IMR-90 (cell line): ENCODE measurements at regions not wholly inside any gene's neighbourhood (a gene's known extent, or its start where the extent isn't known, plus 50 kb on each side); places are given as distances from the start of the nearest gene placed in this dataset.

ENCODE experiments used
- ATAC-seq: fragments of 200-7000 bp; cut with Tn5 transposase; 2 replicates; pipeline ENCODE4 v1.9.1; 2020; ENCODE audit warnings: low read depth, mild to moderate bottlenecking, moderate library complexity
- BruUV-seq: library from RNA; stranded (reverse); fragments of 400-500 nt; replicated peaks from 2 replicates; lab custom pipeline; 2021; lab: Mats Ljungman, UMichigan
- CTCF ChIA-PET: fragments of 300-600 bp; formaldehyde crosslinking; extraction: SDS; loops from one replicate; lab custom pipeline; 2021; ENCODE audit warnings: antibody characterized with exemption; lab: Yijun Ruan, JAX
- POLR2A ChIA-PET: fragments of 300-600 bp; sonication (Branson Sonifier 250); formaldehyde crosslinking; loops from one replicate; lab custom pipeline; 2022; ENCODE audit warnings: antibody characterized with exemption; ENCODE audit not compliant: unreplicated experiment; lab: Charles Lee
- DNase-seq: peaks from one replicate; pipeline ENCODE4 v3.0.0; 2013
- H2AFZ ChIP-seq: replicated peaks from 2 replicates; pipeline ENCODE3; 2013; ENCODE audit warnings: low read length, mild to moderate bottlenecking; ENCODE audit not compliant: poor library complexity
- H2AK5ac ChIP-seq: 2 replicates; pipeline ENCODE4 v1.6.1; 2013; ENCODE audit warnings: low read depth, low read length, inconsistent platforms
- H2AK9ac ChIP-seq: replicated peaks from 2 replicates; pipeline ENCODE3; 2013; ENCODE audit warnings: mild to moderate bottlenecking, low read depth, low read length, moderate library complexity; ENCODE audit not compliant: poor library complexity
- H2BK120ac ChIP-seq: 2 replicates; pipeline ENCODE4 v1.6.1; 2013; ENCODE audit warnings: low read depth, low read length, inconsistent platforms
- H2BK15ac ChIP-seq: 3 replicates; pipeline ENCODE4 v1.6.1; 2013; ENCODE audit warnings: low read depth, low read length, inconsistent platforms
- H2BK20ac ChIP-seq: 2 replicates; pipeline ENCODE4 v1.6.1; 2013; ENCODE audit warnings: low read depth, mild to moderate bottlenecking, inconsistent platforms, low read length, moderate library complexity
- H2BK5ac ChIP-seq: 2 replicates; pipeline ENCODE4 v1.6.1; 2013; ENCODE audit warnings: mild to moderate bottlenecking, low read depth, low read length, inconsistent platforms; ENCODE audit not compliant: poor library complexity, severe bottlenecking
- H3K14ac ChIP-seq: replicated peaks from 2 replicates; pipeline ENCODE4 v1.6.1; 2013; ENCODE audit warnings: low read depth, low read length, inconsistent platforms
- H3K18ac ChIP-seq: 2 replicates; pipeline ENCODE4 v1.6.1; 2013; ENCODE audit warnings: low read depth, low read length, control low read depth
- H3K23ac ChIP-seq: 2 replicates; pipeline ENCODE4 v1.6.1; 2013; ENCODE audit warnings: low read depth, low read length, inconsistent platforms
- H3K27ac ChIP-seq: 2 replicates; pipeline ENCODE4 v1.5.1; 2013; ENCODE audit warnings: mild to moderate bottlenecking, control low read depth, low read length; ENCODE audit not compliant: insufficient read depth
- H3K27me3 ChIP-seq: 2 replicates; pipeline ENCODE4 v1.6.1; 2013; ENCODE audit warnings: low read length; ENCODE audit not compliant: control insufficient read depth, insufficient read depth
- H3K36me3 ChIP-seq: 2 replicates; pipeline ENCODE4 v1.6.1; 2013; ENCODE audit warnings: low read length, mixed read lengths; ENCODE audit not compliant: control insufficient read depth, insufficient read depth
- H3K4ac ChIP-seq: 2 replicates; pipeline ENCODE4 v1.6.1; 2013; ENCODE audit warnings: low read depth, low read length, inconsistent platforms
- H3K4me1 ChIP-seq: 2 replicates; pipeline ENCODE4 v1.6.1; 2013; ENCODE audit warnings: low read length, mixed read lengths; ENCODE audit not compliant: control insufficient read depth, insufficient read depth
- H3K4me2 ChIP-seq: 2 replicates; pipeline ENCODE4 v1.6.1; 2013; ENCODE audit warnings: low read depth, mild to moderate bottlenecking, control low read depth, low read length, moderate library complexity
- H3K4me3 ChIP-seq: 2 replicates; pipeline ENCODE4 v1.5.1; 2013; ENCODE audit warnings: low read depth, mild to moderate bottlenecking, control low read depth, low read length, moderate library complexity; ENCODE audit not compliant: insufficient read depth
- H3K56ac ChIP-seq: 2 replicates; pipeline ENCODE4 v1.6.1; 2013; ENCODE audit warnings: low read length, inconsistent platforms; ENCODE audit not compliant: insufficient read depth; ENCODE audit errors: extremely low read depth
- H3K79me1 ChIP-seq, 2 experiments: 2 replicates each; pipeline ENCODE4 v1.6.1; 2013; ENCODE audit warnings: low read length in 2 of 2, inconsistent platforms in 1 of 2, low read depth in 1 of 2
- H3K9ac ChIP-seq: 2 replicates; pipeline ENCODE4 v1.6.1; 2013; ENCODE audit warnings: low read depth, low read length, control low read depth
- H3K9me1 ChIP-seq: 2 replicates; pipeline ENCODE4 v1.6.1; 2013; ENCODE audit warnings: low read length, inconsistent platforms; ENCODE audit not compliant: insufficient read depth
- H3K9me3 ChIP-seq: 2 replicates; pipeline ENCODE4 v1.6.1; 2013; ENCODE audit warnings: low read length; ENCODE audit not compliant: control insufficient read depth, insufficient read depth
- H4K20me1 ChIP-seq: 2 replicates; pipeline ENCODE4 v1.6.1; 2013; ENCODE audit warnings: low read length, inconsistent platforms; ENCODE audit not compliant: insufficient read depth
- H4K5ac ChIP-seq: 2 replicates; pipeline ENCODE4 v1.6.1; 2013; ENCODE audit warnings: mild to moderate bottlenecking, low read depth, low read length, control low read depth
- H4K8ac ChIP-seq, 2 experiments: 2 replicates each; pipeline ENCODE4 v1.6.1; 2013; ENCODE audit warnings: low read depth in 2 of 2, low read length in 2 of 2, control low read depth in 1 of 2, inconsistent platforms in 1 of 2
- H4K91ac ChIP-seq: 2 replicates; pipeline ENCODE4 v1.6.1; 2013; ENCODE audit warnings: low read depth, low read length, inconsistent platforms; ENCODE audit not compliant: insufficient read depth
- BHLHE40 ChIP-seq: fragments of 150-350 bp; IDR thresholded peaks from 2 replicates; pipeline ENCODE4 v1.6.1; 2016; ENCODE audit warnings: mild to moderate bottlenecking, low read depth, low read length
- CEBPB ChIP-seq: IDR thresholded peaks from 2 replicates; pipeline ENCODE4 v1.6.1; 2012; ENCODE audit warnings: low read depth, low read length, improper control_type of control experiment
- CHD1 ChIP-seq: IDR thresholded peaks from 2 replicates; pipeline ENCODE4 v1.6.1; 2012; ENCODE audit warnings: low read depth, low read length, improper control_type of control experiment
- CTCF ChIP-seq: conservative IDR thresholded peaks from 2 replicates; pipeline ENCODE4 v1.5.1; 2012; ENCODE audit warnings: mild to moderate bottlenecking, low read depth, low read length, improper control_type of control experiment
- ELK1 ChIP-seq: fragments of 150-350 bp; IDR thresholded peaks from 2 replicates; pipeline ENCODE4 v1.6.1; 2016; ENCODE audit warnings: low read depth, mild to moderate bottlenecking, low read length, moderate library complexity, borderline replicate concordance
- FOS ChIP-seq: fragments of 150-350 bp; IDR thresholded peaks from 2 replicates; pipeline ENCODE4 v1.6.1; 2016; ENCODE audit warnings: low read depth, low read length
- MAFK ChIP-seq: IDR thresholded peaks from 2 replicates; pipeline ENCODE4 v1.6.1; 2012; ENCODE audit warnings: low read depth, low read length, improper control_type of control experiment
- MAZ ChIP-seq: IDR thresholded peaks from 2 replicates; pipeline ENCODE4 v1.6.1; 2012; ENCODE audit warnings: low read depth, mild to moderate bottlenecking, low read length, improper control_type of control experiment, moderate library complexity, borderline replicate concordance
- MXI1 ChIP-seq: IDR thresholded peaks from 2 replicates; pipeline ENCODE4 v1.6.1; 2012; ENCODE audit warnings: low read depth, mild to moderate bottlenecking, low read length, moderate library complexity, borderline replicate concordance
- NFE2L2 ChIP-seq: fragments of 150-350 bp; IDR thresholded peaks from 2 replicates; pipeline ENCODE4 v1.6.1; 2016; ENCODE audit warnings: low read depth, mild to moderate bottlenecking, low read length
- POLR2A ChIP-seq: IDR thresholded peaks from 2 replicates; pipeline ENCODE4 v1.6.1; 2012; ENCODE audit warnings: mild to moderate bottlenecking, low read depth, low read length
- RAD21 ChIP-seq: IDR thresholded peaks from 2 replicates; pipeline ENCODE4 v1.6.1; 2012; ENCODE audit warnings: low read length, improper control_type of control experiment
- RCOR1 ChIP-seq: IDR thresholded peaks from 2 replicates; pipeline ENCODE4 v1.6.1; 2012; ENCODE audit warnings: mild to moderate bottlenecking, low read length, improper control_type of control experiment; ENCODE audit not compliant: insufficient replicate concordance
- RFX5 ChIP-seq: IDR thresholded peaks from 2 replicates; pipeline ENCODE4 v1.8.0; 2012; ENCODE audit warnings: low read depth, mild to moderate bottlenecking, low read length, moderate library complexity
- SMC3 ChIP-seq: fragments of 150-350 bp; IDR thresholded peaks from 2 replicates; pipeline ENCODE4 v1.6.1; 2016; ENCODE audit warnings: low read depth, mild to moderate bottlenecking, antibody characterized with exemption, low read length, moderate library complexity
- USF2 ChIP-seq: fragments of 150-350 bp; IDR thresholded peaks from 2 replicates; pipeline ENCODE4 v1.6.1; 2017; ENCODE audit warnings: mild to moderate bottlenecking, antibody characterized with exemption, low read length, low read depth
- WGBS, 2 experiments: methylation state at CpG; one replicate each; pipeline versions ENCODE4 v1.1.5 to v1.1.7; 2013; ENCODE audit warnings: missing lambda C conversion rate in 2 of 2; ENCODE audit not compliant: insufficient read length in 1 of 2; ENCODE audit errors: extremely low coverage in 2 of 2; 5-methylcytosine and 5-hydroxymethylcytosine counted together
- dilution Hi-C: fragments of 300-500 bp; cut with HindIII; formaldehyde crosslinking; loops from one replicate; pipeline ENCODE4 v1.14.3; 2018; ENCODE audit warnings: low sequenced_read_pairs; ENCODE audit not compliant: unreplicated experiment
- in situ Hi-C: fragments of 300-500 bp; cut with MboI; formaldehyde crosslinking; loops from 3 replicates; pipeline ENCODE4 v1.14.3; 2019; ENCODE audit warnings: low sequenced_read_pairs, inconsistent platforms, mixed read lengths
- intact Hi-C: fragments of 100-400 bp; cut with micrococcal nuclease; formaldehyde crosslinking; loops from 2 replicates; pipeline ENCODE4 v1.10.0; 2022

GRCh38 chr18:73264562-73264921 is 396.8 kb upstream of the NETO1 start:
- no peak overlapping the region for H2BK120ac ChIP-seq
- H2BK5ac ChIP-seq, result no peak overlapping the region
- dilution Hi-C loops (no loop called here), intact Hi-C loops (no loop called here), in situ Hi-C loops (no loop called here)
- no peak overlapping the region for H3K56ac ChIP-seq
- ATAC-seq, result no peak
- H2AK9ac ChIP-seq, result no peak overlapping the region
- no peak overlapping the region for H3K18ac ChIP-seq
- H2AFZ ChIP-seq, result no peak overlapping the region
- no peak overlapping the region for H4K91ac ChIP-seq
- no peaks in the 10 kb centered on the region for H3K9me1 ChIP-seq
- H3K79me1 ChIP-seq, result no peaks in the 10 kb centered on the region
- H3K4me2 ChIP-seq, result no peak overlapping the region
- POLR2A ChIA-PET, result no interaction called here
- no peaks in the 10 kb centered on the region for H3K9me3 ChIP-seq
- TF ChIP-seq MXI1 (no peak), USF2 (no peak), RCOR1 (no peak), CEBPB (no peak), CHD1 (no peak), POLR2A (no peak), ELK1 (no peak), MAZ (no peak), BHLHE40 (no peak), RFX5 (no peak), NFE2L2 (no peak), MAFK (no peak), FOS (no peak), CTCF (no peak), RAD21 (no peak), SMC3 (no peak)
- H4K5ac ChIP-seq, result no peak overlapping the region
- no peaks in the 10 kb centered on the region for H3K36me3 ChIP-seq
- no peak overlapping the region for H2AK5ac ChIP-seq
- H4K8ac ChIP-seq, result no peak overlapping the region
- no peak overlapping the region for H3K27ac ChIP-seq
- no CpG with 5 or more reads among the region's 5 CpGs for WGBS, 2 experiments
- no peak overlapping the region for H3K9ac ChIP-seq
- no peak overlapping the region for H2BK15ac ChIP-seq
- CTCF ChIA-PET, result no interaction called here
- no peak overlapping the region for H3K14ac ChIP-seq
- H3K27me3 ChIP-seq, result no peaks in the 10 kb centered on the region
- no peaks in the 10 kb centered on the region for H4K20me1 ChIP-seq
- DNase-seq, result no peak
- H3K4me1 ChIP-seq, result no peaks in the 10 kb centered on the region
- H3K4me3 ChIP-seq, result no peak overlapping the region
- no TSS peak for BruUV-seq
- H2BK20ac ChIP-seq, result no peak overlapping the region
- no peak overlapping the region for H3K23ac ChIP-seq
- H3K4ac ChIP-seq, result no peak overlapping the region
